Activated CD4-positive, alpha-beta memory T cell treated with anti-CD3 and anti-CD28 coated beads, Interleukin-2, amount 10 ng/mL, durations not matched to agents 7 days and 5 days (primary cell): ENCODE measurements at regions not wholly inside any gene's neighbourhood (a gene's known extent, or its start where the extent isn't known, plus 50 kb on each side); places are given as distances from the start of the nearest gene placed in this dataset.

Experiments used
- CTCF ChIA-PET: fragments of 350-600 bp; sonication (Branson Sonifier 250); formaldehyde crosslinking; loops from one replicate; lab custom pipeline; 2021; ENCODE audit warnings: antibody characterized with exemption, inconsistent platforms; lab: Charles Lee
- POLR2A ChIA-PET: fragments of 350-600 bp; sonication (Branson Sonifier 250); formaldehyde crosslinking; loops from one replicate; lab custom pipeline; 2021; ENCODE audit warnings: antibody characterized with exemption; lab: Charles Lee
- DNase-seq: peaks from one replicate; pipeline ENCODE4 v3.0.0-alpha.2; 2020
- H3K27ac Mint-ChIP-seq: one replicate; pipeline ENCODE4 v1.8.0; 2021; ENCODE audit warnings: mild to moderate bottlenecking, mixed read lengths
- H3K27me3 Mint-ChIP-seq: one replicate; pipeline ENCODE4 v1.8.0; 2021; ENCODE audit warnings: mixed read lengths
- H3K36me3 Mint-ChIP-seq: one replicate; pipeline ENCODE4 v1.8.0; 2021; ENCODE audit warnings: low read depth, mixed read lengths
- H3K4me1 Mint-ChIP-seq: one replicate; pipeline ENCODE4 v1.8.0; 2021; ENCODE audit warnings: mixed read lengths
- H3K4me3 Mint-ChIP-seq: one replicate; pipeline ENCODE4 v1.8.0; 2021; ENCODE audit warnings: mild to moderate bottlenecking, mixed read lengths
- H3K9me3 Mint-ChIP-seq: one replicate; pipeline ENCODE4 v1.8.0; 2021; ENCODE audit warnings: mixed read lengths

- Mint-ChIP-seq H3K27ac (no peak overlapping the region), H3K36me3 (no peaks in the 10 kb centered on the region), H3K27me3 (no peaks in the 10 kb centered on the region), H3K9me3 (no peaks in the 10 kb centered on the region), H3K4me3 (no peak overlapping the region), H3K4me1 (no peaks in the 10 kb centered on the region)
- CTCF ChIA-PET, result no interaction called here
- POLR2A ChIA-PET, result no interaction called here
- no peak for DNase-seq
Measured at GRCh38 chrX:93598076-93598475, 75.3 kb downstream of the NAP1L3 start.

DNA sequence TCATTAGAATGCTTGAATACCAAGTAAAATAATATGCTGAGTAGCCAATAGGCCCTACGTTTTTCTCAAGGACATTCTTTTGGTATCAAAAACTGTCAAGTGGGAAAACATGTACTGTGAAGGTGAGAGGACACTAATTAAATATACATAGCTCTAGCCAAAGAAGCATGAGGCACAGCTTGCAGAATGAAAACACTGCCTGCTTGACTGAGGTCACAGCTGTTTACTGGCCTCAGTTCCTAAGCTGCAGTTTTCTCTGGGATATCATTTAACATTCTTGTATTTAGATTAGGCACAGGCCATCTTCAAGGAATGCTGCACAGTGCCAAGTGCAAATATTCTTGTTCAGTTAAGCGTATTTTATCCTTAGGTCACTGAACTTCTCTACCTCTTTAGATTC is 78.6 kb downstream of the NAP1L3 start:
- ChIA-PET CTCF (no interaction called here), POLR2A (no interaction called here)
- no peaks in the 10 kb centered on the region for H3K27me3 Mint-ChIP-seq
- H3K9me3 Mint-ChIP-seq, result no peaks in the 10 kb centered on the region
- H3K36me3 Mint-ChIP-seq, result no peaks in the 10 kb centered on the region
- H3K4me3 Mint-ChIP-seq, result no peak overlapping the region
- DNase-seq, result no peak
- H3K27ac Mint-ChIP-seq, result no peak overlapping the region
- no peaks in the 10 kb centered on the region for H3K4me1 Mint-ChIP-seq

- Mint-ChIP-seq H3K27ac (no peak overlapping the region), H3K9me3 (no peaks in the 10 kb centered on the region), H3K36me3 (no peaks in the 10 kb centered on the region), H3K4me1 (no peaks in the 10 kb centered on the region), H3K4me3 (no peak overlapping the region), H3K27me3 (no peaks in the 10 kb centered on the region)
- DNase-seq, result no peak
- ChIA-PET CTCF (no interaction called here), POLR2A (no interaction called here)
Measured at GRCh38 chrX:93593966-93594365, 79.4 kb downstream of the NAP1L3 start.

GRCh38 chrX:93591398-93591797 is 82.0 kb downstream of the NAP1L3 start:
- Mint-ChIP-seq H3K9me3 (no peaks in the 10 kb centered on the region), H3K4me3 (no peak overlapping the region), H3K36me3 (no peaks in the 10 kb centered on the region), H3K4me1 (no peaks in the 10 kb centered on the region), H3K27me3 (no peaks in the 10 kb centered on the region), H3K27ac (no peak overlapping the region)
- ChIA-PET CTCF (no interaction called here), POLR2A (no interaction called here)
- DNase-seq, result no peak

DNA sequence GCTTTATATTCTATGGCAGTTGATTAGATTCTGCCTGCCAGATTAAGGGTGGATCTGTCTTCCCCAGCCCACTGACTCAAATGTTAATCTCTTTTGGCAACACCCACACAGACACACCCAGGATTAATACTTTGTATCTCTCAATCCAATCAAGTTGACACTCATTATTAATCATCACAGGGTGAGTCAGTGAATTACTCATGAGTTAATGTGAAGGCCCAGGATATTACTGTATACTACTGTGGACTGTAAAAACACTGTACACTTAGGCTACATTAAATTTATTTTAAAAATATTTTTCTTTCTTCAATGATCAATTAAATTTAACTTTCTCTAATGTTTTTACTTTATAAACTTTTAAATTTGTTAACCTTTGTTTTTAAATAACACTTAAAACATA is 87.7 kb downstream of the NAP1L3 start:
- Mint-ChIP-seq H3K4me3 (no peak overlapping the region), H3K9me3 (no peaks in the 10 kb centered on the region), H3K27me3 (no peaks in the 10 kb centered on the region), H3K36me3 (no peaks in the 10 kb centered on the region), H3K4me1 (no peaks in the 10 kb centered on the region), H3K27ac (no peak overlapping the region)
- POLR2A ChIA-PET, result no interaction called here
- CTCF ChIA-PET, result no interaction called here
- DNase-seq, result no peak

DNA sequence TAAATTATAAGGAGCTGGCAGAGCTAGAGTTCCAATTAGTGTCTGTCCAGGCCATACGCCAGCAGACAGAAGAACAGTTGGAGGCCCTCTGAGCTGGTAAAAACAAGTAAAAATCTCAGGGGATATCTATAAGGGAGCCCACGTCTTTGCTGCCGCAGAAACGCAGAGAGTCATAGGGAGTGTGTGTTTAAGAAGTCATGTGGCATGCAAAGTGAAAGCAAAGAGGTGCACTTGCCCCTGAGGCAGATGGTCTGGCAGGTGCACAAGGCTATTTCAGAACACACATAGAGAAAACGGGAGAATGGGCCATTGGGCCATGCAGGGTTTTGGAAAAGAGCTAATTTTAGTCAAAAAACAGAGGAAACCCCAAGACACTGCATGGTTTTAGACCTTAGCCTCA is 92.7 kb downstream of the NAP1L3 start:
- ChIA-PET POLR2A (no interaction called here), CTCF (no interaction called here)
- no peak overlapping the region for H3K4me3 Mint-ChIP-seq
- no peak for DNase-seq
- H3K9me3 Mint-ChIP-seq, result no peaks in the 10 kb centered on the region
- H3K36me3 Mint-ChIP-seq, result no peaks in the 10 kb centered on the region
- no peaks in the 10 kb centered on the region for H3K27me3 Mint-ChIP-seq
- H3K27ac Mint-ChIP-seq, result no peak overlapping the region
- H3K4me1 Mint-ChIP-seq, result no peaks in the 10 kb centered on the region

- no peak overlapping the region for H3K27ac Mint-ChIP-seq
- no peak overlapping the region for H3K4me3 Mint-ChIP-seq
- no peak for DNase-seq
- H3K9me3 Mint-ChIP-seq, result no peaks in the 10 kb centered on the region
- no peaks in the 10 kb centered on the region for H3K4me1 Mint-ChIP-seq
- ChIA-PET POLR2A (no interaction called here), CTCF (interaction anchor here (1.1 kb wide), 1 partner anchor 10 kb away, joined by 4 read pairs; no protein-coding TSS in a partner anchor)
- no peaks in the 10 kb centered on the region for H3K36me3 Mint-ChIP-seq
- no peaks in the 10 kb centered on the region for H3K27me3 Mint-ChIP-seq
Measured at GRCh38 chrX:93538575-93538974, 134.8 kb downstream of the NAP1L3 start.

DNA sequence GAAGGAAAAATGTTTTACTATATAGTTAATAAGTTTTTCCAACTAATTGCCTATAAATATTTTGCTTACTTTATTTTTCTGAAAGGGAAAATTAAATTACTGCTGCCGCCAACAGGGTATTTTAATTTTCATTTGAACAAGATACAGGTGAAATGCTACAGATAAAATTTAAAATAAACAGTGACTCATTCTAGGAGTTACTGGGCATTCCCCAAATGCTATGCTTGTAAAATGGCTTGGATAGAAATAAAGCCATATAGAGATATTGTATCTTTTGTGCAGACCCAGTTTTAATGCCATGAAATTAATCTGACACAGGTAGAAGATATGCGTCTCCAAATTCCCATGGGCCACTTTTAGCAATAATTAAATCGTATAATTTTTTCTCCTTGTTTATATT is 144.5 kb downstream of the NAP1L3 start:
- Mint-ChIP-seq H3K27ac (no peak overlapping the region), H3K9me3 (no peaks in the 10 kb centered on the region), H3K4me1 (no peaks in the 10 kb centered on the region), H3K27me3 (no peaks in the 10 kb centered on the region), H3K4me3 (no peak overlapping the region), H3K36me3 (no peaks in the 10 kb centered on the region)
- POLR2A ChIA-PET, result no interaction called here
- CTCF ChIA-PET, result no interaction called here
- DNase-seq, result no peak
